ENCODE measurements at regions not wholly inside any gene's neighbourhood (a gene's known extent, or its start where the extent isn't known, plus 50 kb on each side); places are given as distances from the start of the nearest gene placed in this dataset.

DNA sequence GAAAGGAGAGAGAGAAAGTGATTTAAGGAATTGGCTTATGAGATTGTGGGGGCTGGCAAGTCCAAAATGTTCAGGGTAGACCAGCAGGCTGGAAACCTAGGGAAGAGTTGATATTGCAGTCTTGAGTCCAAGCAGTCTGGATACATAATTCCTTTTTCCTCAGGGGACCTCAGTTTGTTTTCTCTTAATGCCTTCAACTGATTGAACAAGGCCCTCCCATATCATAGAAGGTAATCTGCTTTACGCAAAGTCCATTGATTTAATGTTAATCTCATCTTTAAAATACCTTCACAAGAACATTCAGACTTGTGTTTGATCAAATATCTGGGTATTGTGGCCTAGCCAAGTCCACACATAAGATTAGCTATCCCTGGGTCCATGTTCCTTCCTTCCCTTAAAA is 494.7 kb downstream of the INSC start:
- ATAC-seq (no peak), DNase-seq (no peak)
- 100% methylated on average over 1 of the region's 1 CpG for WGBS (ENCODE audit: insufficient coverage, low coverage, low lambda C conversion rate, missing lambda C conversion rate)
- H3K9me3 ChIP-seq, result no peaks in the 10 kb centered on the region
- H3K36me3 ChIP-seq, result no peaks in the 10 kb centered on the region
- H3K27ac ChIP-seq, result no peak overlapping the region
- H3K27me3 ChIP-seq, result no peaks in the 10 kb centered on the region
- no peaks in the 10 kb centered on the region for H3K4me1 ChIP-seq
- intact Hi-C loops (cut with DNase I), result no loop called here
- no peak overlapping the region for H3K4me3 ChIP-seq
- TF ChIP-seq POLR2A (IDR thresholded peaks at IDR 0.05), result no peak
- TF ChIP-seq, protein P1, sequence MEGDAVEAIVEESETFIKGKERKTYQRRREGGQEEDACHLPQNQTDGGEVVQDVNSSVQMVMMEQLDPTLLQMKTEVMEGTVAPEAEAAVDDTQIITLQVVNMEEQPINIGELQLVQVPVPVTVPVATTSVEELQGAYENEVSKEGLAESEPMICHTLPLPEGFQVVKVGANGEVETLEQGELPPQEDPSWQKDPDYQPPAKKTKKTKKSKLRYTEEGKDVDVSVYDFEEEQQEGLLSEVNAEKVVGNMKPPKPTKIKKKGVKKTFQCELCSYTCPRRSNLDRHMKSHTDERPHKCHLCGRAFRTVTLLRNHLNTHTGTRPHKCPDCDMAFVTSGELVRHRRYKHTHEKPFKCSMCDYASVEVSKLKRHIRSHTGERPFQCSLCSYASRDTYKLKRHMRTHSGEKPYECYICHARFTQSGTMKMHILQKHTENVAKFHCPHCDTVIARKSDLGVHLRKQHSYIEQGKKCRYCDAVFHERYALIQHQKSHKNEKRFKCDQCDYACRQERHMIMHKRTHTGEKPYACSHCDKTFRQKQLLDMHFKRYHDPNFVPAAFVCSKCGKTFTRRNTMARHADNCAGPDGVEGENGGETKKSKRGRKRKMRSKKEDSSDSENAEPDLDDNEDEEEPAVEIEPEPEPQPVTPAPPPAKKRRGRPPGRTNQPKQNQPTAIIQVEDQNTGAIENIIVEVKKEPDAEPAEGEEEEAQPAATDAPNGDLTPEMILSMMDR (IDR thresholded peaks at IDR 0.05), result no peak

DNA sequence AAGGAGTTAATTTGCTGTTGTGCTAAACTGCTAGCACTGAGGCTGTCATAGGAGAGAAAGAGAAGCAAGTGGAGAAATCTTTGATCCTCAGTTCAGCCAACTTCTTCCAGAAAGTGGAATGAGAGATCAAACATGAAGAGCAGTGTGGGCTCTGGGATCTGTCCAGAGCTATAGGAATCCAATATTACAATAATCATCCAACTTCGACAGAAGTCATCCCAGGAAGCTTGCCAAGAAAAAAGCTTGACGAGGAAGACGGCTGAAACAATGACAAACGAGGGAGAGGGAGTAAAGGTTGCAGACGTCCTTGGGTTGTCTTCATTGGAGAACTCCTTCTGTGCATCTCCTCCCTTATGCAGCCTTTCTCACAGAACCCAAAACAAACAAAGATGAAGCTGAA is 496.2 kb downstream of the INSC start:
- H3K27me3 ChIP-seq, result no peaks in the 10 kb centered on the region
- ATAC-seq, result no peak
- TF ChIP-seq, protein P1 (IDR thresholded peaks at IDR 0.05), result no peak
- no peak for TF ChIP-seq POLR2A (IDR thresholded peaks at IDR 0.05)
- H3K9me3 ChIP-seq, result no peaks in the 10 kb centered on the region
- intact Hi-C loops (cut with DNase I), result no loop called here
- H3K27ac ChIP-seq, result no peak overlapping the region
- 53% methylated on average over 5 of the region's 5 CpGs for WGBS (ENCODE audit: insufficient coverage, low coverage, low lambda C conversion rate, missing lambda C conversion rate)
- DNase-seq, result no peak
- H3K36me3 ChIP-seq, result no peaks in the 10 kb centered on the region
- no peak overlapping the region for H3K4me3 ChIP-seq
- H3K4me1 ChIP-seq, result no peaks in the 10 kb centered on the region

DNA sequence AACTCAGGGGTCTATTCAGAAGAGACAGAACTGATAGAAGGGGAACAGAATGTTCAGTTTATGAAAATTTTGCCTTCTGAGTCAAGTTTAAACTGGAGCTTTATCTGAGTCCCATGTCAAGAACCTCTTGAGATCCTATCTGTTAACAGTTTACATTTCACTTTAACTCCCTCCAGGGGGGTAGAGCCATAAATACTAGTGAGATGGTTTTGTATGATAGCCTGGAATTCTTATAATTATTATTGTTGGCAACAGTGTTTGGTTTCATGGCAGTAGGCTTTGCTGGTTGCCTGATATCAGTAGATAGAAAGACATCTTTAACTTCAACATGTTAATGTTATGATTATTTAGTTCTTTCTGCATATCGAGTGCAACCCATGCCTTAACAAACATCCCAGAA is 498.5 kb downstream of the INSC start:
- no peaks in the 10 kb centered on the region for H3K27me3 ChIP-seq
- DNase-seq (no peak), ATAC-seq (no peak)
- H3K27ac ChIP-seq, result no peak overlapping the region
- H3K4me3 ChIP-seq, result no peak overlapping the region
- TF ChIP-seq, protein P1 (IDR thresholded peaks at IDR 0.05), result no peak
- no peak for TF ChIP-seq POLR2A (IDR thresholded peaks at IDR 0.05)
- no peaks in the 10 kb centered on the region for H3K4me1 ChIP-seq
- intact Hi-C loops (cut with DNase I), result no loop called here
- no peaks in the 10 kb centered on the region for H3K9me3 ChIP-seq
- WGBS (ENCODE audit: insufficient coverage, low coverage, low lambda C conversion rate, missing lambda C conversion rate), result 77% methylated on average over 1 of the region's 1 CpG
- no peaks in the 10 kb centered on the region for H3K36me3 ChIP-seq

DNA sequence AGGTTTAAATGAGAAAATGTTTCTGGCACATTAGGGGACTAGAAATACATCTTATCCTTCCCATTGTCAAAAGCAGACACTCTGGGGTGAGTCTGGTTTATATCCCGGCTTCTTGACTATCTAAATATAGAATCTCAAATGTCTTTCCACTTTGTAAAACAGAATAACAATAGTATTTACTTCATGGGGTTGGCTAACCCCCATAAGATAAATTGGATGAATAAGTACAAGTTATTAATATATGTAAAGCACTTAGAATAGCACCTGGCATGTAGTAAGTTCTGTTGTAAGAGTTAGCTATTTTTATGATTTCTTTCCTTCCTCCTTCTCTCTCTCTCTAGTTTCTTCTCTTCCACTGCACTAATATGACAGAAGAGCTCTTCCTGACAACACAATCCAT is 499.1 kb downstream of the INSC start:
- DNase-seq (no peak), ATAC-seq (no peak)
- H3K27me3 ChIP-seq, result no peaks in the 10 kb centered on the region
- 56% methylated on average over 1 of the region's 1 CpG for WGBS (ENCODE audit: insufficient coverage, low coverage, low lambda C conversion rate, missing lambda C conversion rate)
- intact Hi-C loops (cut with DNase I), result no loop called here
- H3K4me1 ChIP-seq, result no peaks in the 10 kb centered on the region
- TF ChIP-seq, protein P1 (IDR thresholded peaks at IDR 0.05), result no peak
- TF ChIP-seq POLR2A (IDR thresholded peaks at IDR 0.05), result no peak
- no peaks in the 10 kb centered on the region for H3K9me3 ChIP-seq
- no peak overlapping the region for H3K4me3 ChIP-seq
- no peaks in the 10 kb centered on the region for H3K36me3 ChIP-seq
- H3K27ac ChIP-seq, result no peak overlapping the region

All from right lobe of liver (tissue), 6 donors.